ENCODE measurements at regions not wholly inside any gene's neighbourhood (a gene's known extent, or its start where the extent isn't known, plus 50 kb on each side); places are given as distances from the start of the nearest gene placed in this dataset.
A peak's percentile ranks its signal among the peaks of the same experiment; 100 is the strongest.

GRCh38 chr7:130960208-130960988, 226.4 kb upstream of the KLF14 start:
- no peak for DNase-seq (ENCODE audit: low read depth, low spot score)

GRCh38 chr7:130961128-130961601, 227.2 kb upstream of the KLF14 start:
- peak; percentile 64 for DNase-seq (ENCODE audit: low read depth, low spot score)

GRCh38 chr7:130962109-130962508, 228.1 kb upstream of the KLF14 start:
- DNase-seq (ENCODE audit: low read depth, low spot score): no peak

- no peak for DNase-seq (ENCODE audit: low read depth, low spot score)
Observed at GRCh38 chr7:130963339-130963738, 229.3 kb upstream of the KLF14 start.

- no peak for DNase-seq (ENCODE audit: low read depth, low spot score)
Observed at GRCh38 chr7:130965515-130965914, 231.5 kb upstream of the KLF14 start.

- no peak for DNase-seq (ENCODE audit: low read depth, low spot score)
Observed at GRCh38 chr7:130966246-130967009, 232.4 kb upstream of the KLF14 start.

- no peak for DNase-seq (ENCODE audit: low read depth, low spot score)
Observed at GRCh38 chr7:130970196-130970595, 236.2 kb upstream of the KLF14 start.

- DNase-seq (ENCODE audit: low read depth, low spot score): no peak
Observed at GRCh38 chr7:130970696-130971095, 236.7 kb upstream of the KLF14 start.

- no peak for DNase-seq (ENCODE audit: low read depth, low spot score)
Observed at GRCh38 chr7:130971297-130971696, 237.3 kb upstream of the KLF14 start.

- no peak for DNase-seq (ENCODE audit: low read depth, low spot score)
Observed at GRCh38 chr7:130972201-130972600, 238.2 kb upstream of the KLF14 start.

GRCh38 chr7:130973637-130974036, 239.6 kb upstream of the KLF14 start:
- DNase-seq (ENCODE audit: low read depth, low spot score): no peak

GRCh38 chr7:130974169-130974568, 240.2 kb upstream of the KLF14 start:
- DNase-seq (ENCODE audit: low read depth, low spot score): no peak

- no peak for DNase-seq (ENCODE audit: low read depth, low spot score)
Observed at GRCh38 chr7:130974794-130975193, 240.8 kb upstream of the KLF14 start.

- no peak for DNase-seq (ENCODE audit: low read depth, low spot score)
Observed at GRCh38 chr7:130975731-130976130, 241.7 kb upstream of the KLF14 start.

- no peak for DNase-seq (ENCODE audit: low read depth, low spot score)
Observed at GRCh38 chr7:130982160-130982638, 248.2 kb upstream of the KLF14 start.

GRCh38 chr7:130982651-130983050, 248.6 kb upstream of the KLF14 start:
- DNase-seq (ENCODE audit: low read depth, low spot score): no peak

- DNase-seq (ENCODE audit: low read depth, low spot score): no peak
Observed at GRCh38 chr7:130985361-130985760, 251.4 kb upstream of the KLF14 start.

- DNase-seq (ENCODE audit: low read depth, low spot score): no peak
Observed at GRCh38 chr7:130986261-130986690, 252.3 kb upstream of the KLF14 start.

GRCh38 chr7:130987092-130987491, 253.1 kb upstream of the KLF14 start:
- DNase-seq (ENCODE audit: low read depth, low spot score): no peak

- no peak for DNase-seq (ENCODE audit: low read depth, low spot score)
Observed at GRCh38 chr7:130988443-130988842, 254.4 kb upstream of the KLF14 start.

GRCh38 chr7:130989101-130989795, 255.2 kb upstream of the KLF14 start:
- DNase-seq (ENCODE audit: low read depth, low spot score): no peak

GRCh38 chr7:130990178-130990832, 256.3 kb upstream of the KLF14 start:
- no peak for DNase-seq (ENCODE audit: low read depth, low spot score)

All from activated CD4-positive, CD25-positive, alpha-beta regulatory T cell treated with anti-CD3 and anti-CD28 coated beads, Interleukin-2, amount 50 U/mL, for 16 hours (primary cell).